ENCODE measurements at regions not wholly inside any gene's neighbourhood (a gene's known extent, or its start where the extent isn't known, plus 50 kb on each side); places are given as distances from the start of the nearest gene placed in this dataset.
"Not testable (repeated sequence)": the region's sequence is repeated elsewhere in the genome, so short reads cannot be mapped to it uniquely, and the experiment has no call there.

GRCh38 chr2:87445613-87446312, 302.1 kb upstream of the PLGLB2 start:
- DNase-seq: peak; percentile 33
- H3K79me2 ChIP-seq (ENCODE audit: insufficient read depth); H3K36me3 ChIP-seq (ENCODE audit: low read depth); H4K20me1 ChIP-seq (ENCODE audit: insufficient read depth); H2AFZ ChIP-seq; H3K9me3 ChIP-seq (ENCODE audit: low read depth); H3K27me3 ChIP-seq (replicated peaks; ENCODE audit: insufficient read depth); in situ Hi-C loops (cut with MboI); H3K9me2 ChIP-seq (ENCODE audit: insufficient read depth): not testable (repeated sequence)
- H3K4me1 ChIP-seq (ENCODE audit: insufficient read depth): peaks cover 14% of the 10 kb centered on the region
- 0 out of 2 replicates have a peak overlapping the region, but pooled peaks have one; percentile 11 for H3K4me3 ChIP-seq
- H3F3A ChIP-seq (ENCODE audit: insufficient read depth): peaks cover 23% of the 10 kb centered on the region
- H3K27ac ChIP-seq: peak overlapping the region; percentile 82
- 3 to 13% methylated on average over 3 of the region's 5 CpGs for WGBS, 2 experiments (ENCODE audit: low coverage in 1 of 2, low lambda C conversion rate in 2 of 2, missing lambda C conversion rate in 2 of 2)
- peak overlapping the region; percentile 40; the same call in 1 of the 2 replicates for H3K9ac ChIP-seq
- H3K4me2 ChIP-seq (ENCODE audit: unreplicated experiment): peak overlapping the region; percentile 46

- H3K9me3 ChIP-seq (ENCODE audit: low read depth); in situ Hi-C loops (cut with MboI); H3K27me3 ChIP-seq (replicated peaks; ENCODE audit: insufficient read depth); H3K36me3 ChIP-seq (ENCODE audit: low read depth); H3K79me2 ChIP-seq (ENCODE audit: insufficient read depth); H3K9me2 ChIP-seq (ENCODE audit: insufficient read depth); H2AFZ ChIP-seq; H4K20me1 ChIP-seq (ENCODE audit: insufficient read depth): not testable (repeated sequence)
- Histone ChIP-seq H3K27ac (peak overlapping the region; percentile 82), H3K4me2 (ENCODE audit: unreplicated experiment) (peak overlapping the region; percentile 46), H3K4me3 (0 out of 2 replicates have a peak overlapping the region, but pooled peaks have one; percentile 11), H3K4me1 (ENCODE audit: insufficient read depth) (peaks cover 14% of the 10 kb centered on the region), H3K9ac (peak overlapping the region; percentile 40; the same call in 1 of the 2 replicates), H3F3A (ENCODE audit: insufficient read depth) (peaks cover 23% of the 10 kb centered on the region)
- peak; percentile 21 for DNase-seq
- 40 to 60% methylated on average over 1 of the region's 1 CpG for WGBS, 2 experiments (ENCODE audit: low coverage in 1 of 2, low lambda C conversion rate in 2 of 2, missing lambda C conversion rate in 2 of 2)
Measured at GRCh38 chr2:87446313-87446696, 301.6 kb upstream of the PLGLB2 start.

GRCh38 chr2:87449462-87449980, 298.4 kb upstream of the PLGLB2 start:
- H3K4me1 ChIP-seq (ENCODE audit: insufficient read depth): peaks cover 33% of the 10 kb centered on the region
- peak overlapping the region; percentile 35; the same call in 1 of the 2 replicates for H3K27ac ChIP-seq
- H3K9ac ChIP-seq; H3K4me2 ChIP-seq (ENCODE audit: unreplicated experiment); in situ Hi-C loops (cut with MboI); H3K9me2 ChIP-seq (ENCODE audit: insufficient read depth); H2AFZ ChIP-seq; H3K27me3 ChIP-seq (replicated peaks; ENCODE audit: insufficient read depth); H3K79me2 ChIP-seq (ENCODE audit: insufficient read depth); H3K36me3 ChIP-seq (ENCODE audit: low read depth); H3K9me3 ChIP-seq (ENCODE audit: low read depth); H3K4me3 ChIP-seq; H4K20me1 ChIP-seq (ENCODE audit: insufficient read depth): not testable (repeated sequence)
- H3F3A ChIP-seq (ENCODE audit: insufficient read depth): peaks cover 42% of the 10 kb centered on the region
- peak; percentile 39 for DNase-seq
- WGBS, 2 experiments (ENCODE audit: low coverage in 1 of 2, low lambda C conversion rate in 2 of 2, missing lambda C conversion rate in 2 of 2): 0% methylated on average over 2 of the region's 3 CpGs

GRCh38 chr2:87452193-87452592, 295.7 kb upstream of the PLGLB2 start:
- peaks cover 23% of the 10 kb centered on the region for H3K4me1 ChIP-seq (ENCODE audit: insufficient read depth)
- H3K9me2 ChIP-seq (ENCODE audit: insufficient read depth); H3K36me3 ChIP-seq (ENCODE audit: low read depth); H3K27me3 ChIP-seq (replicated peaks; ENCODE audit: insufficient read depth); H3K9ac ChIP-seq; H3K4me2 ChIP-seq (ENCODE audit: unreplicated experiment); in situ Hi-C loops (cut with MboI); DNase-seq; H4K20me1 ChIP-seq (ENCODE audit: insufficient read depth); H2AFZ ChIP-seq; H3K9me3 ChIP-seq (ENCODE audit: low read depth); H3K4me3 ChIP-seq: not testable (repeated sequence)
- 82 to 94% methylated on average over 3 to 4 of the region's 4 CpGs for WGBS, 2 experiments (ENCODE audit: low coverage in 1 of 2, low lambda C conversion rate in 2 of 2, missing lambda C conversion rate in 2 of 2)
- H3K79me2 ChIP-seq (ENCODE audit: insufficient read depth): peaks cover 11% of the 10 kb centered on the region
- H3K27ac ChIP-seq: peak overlapping the region; percentile 89
- H3F3A ChIP-seq (ENCODE audit: insufficient read depth): peaks cover 31% of the 10 kb centered on the region; the same call in 1 of the 2 replicates

- H3K4me1 ChIP-seq (ENCODE audit: insufficient read depth): peaks cover 23% of the 10 kb centered on the region
- H3K27me3 ChIP-seq (replicated peaks; ENCODE audit: insufficient read depth); in situ Hi-C loops (cut with MboI); H4K20me1 ChIP-seq (ENCODE audit: insufficient read depth); H3K36me3 ChIP-seq (ENCODE audit: low read depth); H3K9me3 ChIP-seq (ENCODE audit: low read depth); H3K4me3 ChIP-seq; H3K9ac ChIP-seq; H2AFZ ChIP-seq; H3K9me2 ChIP-seq (ENCODE audit: insufficient read depth): not testable (repeated sequence)
- peak overlapping the region; percentile 43 for H3K4me2 ChIP-seq (ENCODE audit: unreplicated experiment)
- peaks cover 28% of the 10 kb centered on the region; the same call in 1 of the 2 replicates for H3F3A ChIP-seq (ENCODE audit: insufficient read depth)
- WGBS, 2 experiments (ENCODE audit: low coverage in 1 of 2, low lambda C conversion rate in 2 of 2, missing lambda C conversion rate in 2 of 2): 0% methylated on average over 1 of the region's 1 CpG
- H3K27ac ChIP-seq: peak overlapping the region; percentile 89
- peaks cover 11% of the 10 kb centered on the region for H3K79me2 ChIP-seq (ENCODE audit: insufficient read depth)
- peak; percentile 72 for DNase-seq
Measured at GRCh38 chr2:87452861-87453260, 295.0 kb upstream of the PLGLB2 start.

GRCh38 chr2:87453965-87454364, 293.9 kb upstream of the PLGLB2 start:
- Histone ChIP-seq H3K27ac (peak overlapping the region; percentile 89), H3K4me3 (peak overlapping the region; percentile 60), H3F3A (ENCODE audit: insufficient read depth) (peaks cover 32% of the 10 kb centered on the region; the same call in 1 of the 2 replicates), H3K4me2 (ENCODE audit: unreplicated experiment) (peak overlapping the region; percentile 55), H3K4me1 (ENCODE audit: insufficient read depth) (peaks cover 26% of the 10 kb centered on the region), H3K9ac (peak overlapping the region; percentile 73; the same call in 1 of the 2 replicates), H3K79me2 (ENCODE audit: insufficient read depth) (peaks cover 16% of the 10 kb centered on the region)
- DNase-seq; H3K9me3 ChIP-seq (ENCODE audit: low read depth); in situ Hi-C loops (cut with MboI); H4K20me1 ChIP-seq (ENCODE audit: insufficient read depth); H3K27me3 ChIP-seq (replicated peaks; ENCODE audit: insufficient read depth); H3K36me3 ChIP-seq (ENCODE audit: low read depth); H3K9me2 ChIP-seq (ENCODE audit: insufficient read depth); H2AFZ ChIP-seq: not testable (repeated sequence)
- WGBS, 2 experiments (ENCODE audit: low coverage in 1 of 2, low lambda C conversion rate in 2 of 2, missing lambda C conversion rate in 2 of 2): 0 to 4% methylated on average over 1 of the region's 1 CpG

GRCh38 chr2:87454421-87454820, 293.5 kb upstream of the PLGLB2 start:
- H3K9me2 ChIP-seq (ENCODE audit: insufficient read depth); in situ Hi-C loops (cut with MboI); H3K36me3 ChIP-seq (ENCODE audit: low read depth); H2AFZ ChIP-seq; H3K9me3 ChIP-seq (ENCODE audit: low read depth); H4K20me1 ChIP-seq (ENCODE audit: insufficient read depth); H3K27me3 ChIP-seq (replicated peaks; ENCODE audit: insufficient read depth): not testable (repeated sequence)
- peak; percentile 74 for DNase-seq
- Histone ChIP-seq H3K4me1 (ENCODE audit: insufficient read depth) (peaks cover 29% of the 10 kb centered on the region), H3K4me3 (peak overlapping the region; percentile 60), H3F3A (ENCODE audit: insufficient read depth) (peaks cover 30% of the 10 kb centered on the region; the same call in 1 of the 2 replicates), H3K27ac (peak overlapping the region; percentile 89), H3K4me2 (ENCODE audit: unreplicated experiment) (peak overlapping the region; percentile 55), H3K79me2 (ENCODE audit: insufficient read depth) (peaks cover 19% of the 10 kb centered on the region), H3K9ac (peak overlapping the region; percentile 73)
- WGBS, 2 experiments (ENCODE audit: low coverage in 1 of 2, low lambda C conversion rate in 2 of 2, missing lambda C conversion rate in 2 of 2): 0 to 4% methylated on average over 2 of the region's 2 CpGs
